K562 (cell line): ENCODE measurements at regions not wholly inside any gene's neighbourhood (a gene's known extent, or its start where the extent isn't known, plus 50 kb on each side); places are given as distances from the start of the nearest gene placed in this dataset.

Experiments used
- ATAC-seq: fragments of 200-7000 bp; cut with Tn5 transposase; 3 replicates; pipeline ENCODE4 v1.9.1; 2020; ENCODE audit warnings: moderate library complexity
- BruUV-seq: library from RNA; stranded (reverse); fragments of 400-500 nt; replicated peaks from 2 replicates; lab custom pipeline; 2021; lab: Mats Ljungman, UMichigan
- CTCF ChIA-PET: fragments of 300-600 bp; formaldehyde crosslinking; extraction: SDS; loops from one replicate; lab custom pipeline; 2021; ENCODE audit warnings: low intra/inter-chr PET ratio; lab: Yijun Ruan, JAX
- POLR2A ChIA-PET: fragments of 300-600, 350-650 bp; sonication (Branson Sonifier 250); formaldehyde crosslinking; extraction: SDS; loops from one replicate; lab custom pipeline; 2021; ENCODE audit warnings: antibody characterized with exemption, inconsistent platforms; lab: Yijun Ruan, JAX
- DNase-seq, 4 experiments: peaks; one replicate each; pipeline versions ENCODE4 v3.0.0 to v3.0.0-alpha.2; 2011 to 2018; ENCODE audit warnings: low spot score in 3 of 4, mixed read lengths in 3 of 4; ENCODE audit errors: extremely low read depth in 1 of 4
- FAIRE-seq: peaks from 2 replicates; lab custom pipeline; 2011; peaks lifted over from hg19 to GRCh38; lab: Jason Lieb, UNC
- H2AFZ ChIP-seq: 2 replicates; pipeline ENCODE4 v1.6.0; 2011; ENCODE audit warnings: low read depth, low read length, control low read depth, inconsistent platforms
- H3K27ac ChIP-seq: fragments of 200-600 bp; 3 replicates; pipeline ENCODE4 v1.8.0; 2011; ENCODE audit warnings: low read depth, mild to moderate bottlenecking, control low read depth, inconsistent platforms, low read length, moderate library complexity, mixed read lengths; ENCODE audit errors: extremely low read depth
- H3K27me3 ChIP-seq, 2 experiments: fragments of 300-600 bp in 1 of 2; 2 replicates in 1 of 2; 3 replicates in 1 of 2; pipeline versions ENCODE4 v1.6.0 to v1.8.0; 2011; ENCODE audit warnings: inconsistent platforms in 2 of 2, low read length in 2 of 2, mild to moderate bottlenecking in 1 of 2, mixed read lengths in 1 of 2, moderate library complexity in 1 of 2; ENCODE audit not compliant: control insufficient read depth in 2 of 2, insufficient read depth in 2 of 2
- H3K36me3 ChIP-seq: fragments of 300-600 bp; 3 replicates; pipeline ENCODE4 v1.8.0; 2011; ENCODE audit warnings: mild to moderate bottlenecking, low read length, inconsistent platforms; ENCODE audit not compliant: control insufficient read depth, insufficient read depth
- H3K4me1 ChIP-seq, 2 experiments: fragments of 200-600 bp in 1 of 2; replicated peaks in 1 of 2; 2 replicates in 1 of 2; 3 replicates in 1 of 2; pipeline versions ENCODE4 v1.5.1 to v1.8.0; 2011; ENCODE audit warnings: inconsistent platforms in 2 of 2, low read length in 2 of 2, mild to moderate bottlenecking in 1 of 2, mixed read lengths in 1 of 2, moderate library complexity in 1 of 2; ENCODE audit not compliant: control insufficient read depth in 2 of 2, insufficient read depth in 2 of 2
- H3K4me2 ChIP-seq: 2 replicates; pipeline ENCODE4 v1.6.1; 2011; ENCODE audit warnings: low read length, control low read depth, inconsistent platforms, mixed read lengths; ENCODE audit not compliant: insufficient read depth
- H3K4me3 ChIP-seq: fragments of 200-600 bp; sonication (generic), shearing (Covaris generic); 2 replicates; pipeline ENCODE4 v1.5.1; 2016; ENCODE audit warnings: control low read depth, inconsistent platforms
- H3K79me2 ChIP-seq: fragments of 200-600 bp; 3 replicates; pipeline ENCODE4 v1.8.0; 2011; ENCODE audit warnings: low read length, inconsistent platforms; ENCODE audit not compliant: control insufficient read depth, insufficient read depth
- H3K9ac ChIP-seq, 2 experiments: 2 replicates each; pipeline versions ENCODE4 v1.6.0 to v1.6.1; 2011; ENCODE audit warnings: low read depth in 2 of 2, low read length in 2 of 2, control low read depth in 1 of 2, inconsistent platforms in 1 of 2, mild to moderate bottlenecking in 1 of 2, mixed read lengths in 1 of 2; ENCODE audit not compliant: insufficient read depth in 1 of 2
- H3K9me1 ChIP-seq: one replicate; pipeline ENCODE4 v1.6.0; 2011; ENCODE audit warnings: inconsistent platforms, mild to moderate bottlenecking, low read length, moderate library complexity; ENCODE audit not compliant: control insufficient read depth, insufficient read depth
- H3K9me3 ChIP-seq: replicated peaks from 2 replicates; pipeline ENCODE4 v1.5.1; 2011; ENCODE audit warnings: low read depth, low read length, inconsistent platforms; ENCODE audit not compliant: control insufficient read depth, insufficient read depth
- H4K20me1 ChIP-seq: replicated peaks from 2 replicates; pipeline ENCODE4 v1.6.1; 2011; ENCODE audit warnings: low read length, inconsistent platforms, mixed read lengths; ENCODE audit not compliant: control insufficient read depth, insufficient read depth
- CREB3L1 ChIP-seq: fragments of 450-650 bp; IDR thresholded peaks from 2 replicates; pipeline ENCODE4 v1.6.1; 2014; ENCODE audit warnings: low read depth, mild to moderate bottlenecking, moderate library complexity, borderline replicate concordance
- FOXJ3 ChIP-seq: sonication (generic); formaldehyde crosslinking; IDR thresholded peaks from 2 replicates; pipeline ENCODE4 v1.4.0; 2020; ENCODE audit warnings: mild to moderate bottlenecking, missing genetic modification reagents
- HBP1 ChIP-seq: fragments of 450-650 bp; formaldehyde crosslinking; IDR thresholded peaks from 2 replicates; pipeline ENCODE4 v1.4.0; 2022; ENCODE audit warnings: missing genetic modification characterization
- NKRF ChIP-seq: fragments of 450-650 bp; IDR thresholded peaks from 2 replicates; pipeline ENCODE4 v1.6.1; 2016; ENCODE audit warnings: borderline replicate concordance
- RBBP5 ChIP-seq: fragments of 200-600 bp; sonication (generic); IDR thresholded peaks from 2 replicates; pipeline ENCODE4 v1.6.1; 2012; ENCODE audit warnings: borderline replicate concordance, mild to moderate bottlenecking, low read length, control low read depth, inconsistent platforms; ENCODE audit not compliant: insufficient read depth, poor library complexity, severe bottlenecking
- RBM25 ChIP-seq: fragments of 200-400 bp; formaldehyde crosslinking; IDR thresholded peaks from 2 replicates; pipeline ENCODE4 v1.6.1; 2018; ENCODE audit warnings: low read length, low read depth, moderate library complexity; ENCODE audit not compliant: severe bottlenecking
- ZNF695 ChIP-seq: fragments of 450-650 bp; formaldehyde crosslinking; IDR thresholded peaks from 2 replicates; pipeline ENCODE4 v1.4.0; 2020; ENCODE audit warnings: mild to moderate bottlenecking, moderate library complexity
- WGBS: fragments of 100-300 bp; shearing (Covaris generic); methylation state at CpG from one replicate; pipeline ENCODE4 v1.1.6; 2016; ENCODE audit warnings: low coverage, mixed read lengths; ENCODE audit not compliant: insufficient coverage; ENCODE audit errors: missing lambda C conversion rate; 5-methylcytosine and 5-hydroxymethylcytosine counted together
- in situ Hi-C: fragments of 300-500 bp; cut with MboI; formaldehyde crosslinking; loops from 4 replicates; pipeline ENCODE4 v1.15.0; 2018; ENCODE audit warnings: inconsistent platforms, mixed read lengths
- intact Hi-C: fragments of 100-400 bp; cut with micrococcal nuclease; formaldehyde crosslinking; loops from 2 replicates; pipeline ENCODE4 v1.14.2; 2022

GRCh38 chr5:22928821-22929482 lies 75.8 kb upstream of the CDH12 start:
- no peak for FAIRE-seq
- Histone ChIP-seq H3K9me3 (no peaks in the 10 kb centered on the region; the same call in 1 of the 2 replicates), H3K4me1 (no peaks in the 10 kb centered on the region), H3K27me3 (no peaks in the 10 kb centered on the region), H2AFZ (no peak overlapping the region), H3K9ac (no peak overlapping the region), H4K20me1 (no peaks in the 10 kb centered on the region), H3K79me2 (no peaks in the 10 kb centered on the region), H3K4me3 (no peak overlapping the region), H3K9me1 (no peaks in the 10 kb centered on the region), H3K36me3 (no peaks in the 10 kb centered on the region), H3K4me2 (no peak overlapping the region), H3K27ac (no peak overlapping the region)
- intact Hi-C loops: no loop called here
- BruUV-seq: no TSS peak
- ATAC-seq: no peak
- CTCF ChIA-PET: no interaction called here
- in situ Hi-C loops: no loop called here
- POLR2A ChIA-PET: no interaction called here
- WGBS: 0% methylated on average over 1 of the region's 1 CpG
- no peak for DNase-seq
- TF ChIP-seq HBP1 (CRISPR knock-in tag) (no peak), FOXJ3 (no peak), RBM25 (no peak), ZNF695 (CRISPR knock-in tag) (no peak), NKRF (no peak), CREB3L1 (no peak), RBBP5 (no peak)
